Endothelial cell of umbilical vein (primary cell): ENCODE measurements at regions not wholly inside any gene's neighbourhood (a gene's known extent, or its start where the extent isn't known, plus 50 kb on each side); places are given as distances from the start of the nearest gene placed in this dataset.

ENCODE experiments used
- BruUV-seq: library from RNA; stranded (reverse); fragments of 400-500 nt; replicated peaks from 2 replicates; lab custom pipeline; 2021; lab: Mats Ljungman, UMichigan
- CTCF ChIA-PET: fragments of 300-600, 350-600 bp; sonication (Branson Sonifier 250); formaldehyde crosslinking; loops from one replicate; lab custom pipeline; 2021; ENCODE audit warnings: antibody characterized with exemption, inconsistent platforms; lab: Charles Lee
- POLR2A ChIA-PET: fragments of 300-600, 350-600 bp; sonication (Branson Sonifier 250); formaldehyde crosslinking; loops from one replicate; lab custom pipeline; 2021; ENCODE audit warnings: antibody characterized with exemption, inconsistent platforms; lab: Charles Lee
- DNase-seq: peaks from one replicate; pipeline ENCODE4 v3.0.0-alpha.2; 2011; ENCODE audit warnings: low read depth, low spot score
- FAIRE-seq: peaks from 2 replicates; lab custom pipeline; 2011; peaks lifted over from hg19 to GRCh38; lab: Jason Lieb, UNC
- H2AFZ ChIP-seq: 2 replicates; pipeline ENCODE4 v1.6.0; 2012; ENCODE audit warnings: low read depth, low read length, control low read depth, inconsistent platforms
- H3K27ac ChIP-seq: 2 replicates; pipeline ENCODE4 v1.5.1; 2011; ENCODE audit warnings: low read depth, mild to moderate bottlenecking, control low read depth, low read length, moderate library complexity; ENCODE audit not compliant: insufficient read depth
- H3K27me3 ChIP-seq, 2 experiments: 2 replicates each; pipeline versions ENCODE4 v1.6.0 to v1.6.1; 2011; ENCODE audit warnings: low read length in 2 of 2, mixed read lengths in 1 of 2; ENCODE audit not compliant: control insufficient read depth in 2 of 2, insufficient read depth in 2 of 2
- H3K36me3 ChIP-seq, 2 experiments: 2 replicates in 1 of 2; 3 replicates in 1 of 2; pipeline ENCODE4 v1.5.1; 2011; ENCODE audit warnings: low read length in 2 of 2, mild to moderate bottlenecking in 1 of 2, moderate library complexity in 1 of 2; ENCODE audit not compliant: control insufficient read depth in 2 of 2, insufficient read depth in 2 of 2; ENCODE audit errors: extremely low read depth in 1 of 2
- H3K4me1 ChIP-seq: 3 replicates; pipeline ENCODE4 v1.5.1; 2011; ENCODE audit warnings: mild to moderate bottlenecking, low read length; ENCODE audit not compliant: control insufficient read depth, insufficient read depth; ENCODE audit errors: extremely low read depth
- H3K4me2 ChIP-seq: 2 replicates; pipeline ENCODE4 v1.6.1; 2011; ENCODE audit warnings: low read length, control low read depth, mixed read lengths; ENCODE audit not compliant: insufficient read depth
- H3K4me3 ChIP-seq, 3 experiments: fragments of 200-600 bp in 1 of 3; sonication (generic), shearing (Covaris generic) in 1 of 3; replicated peaks in 1 of 3; 2 replicates each; pipeline ENCODE4 v1.5.1; 2011 to 2016; ENCODE audit warnings: control low read depth in 3 of 3, low read length in 3 of 3, mild to moderate bottlenecking in 2 of 3, inconsistent platforms in 1 of 3, low read depth in 1 of 3, moderate library complexity in 1 of 3; ENCODE audit not compliant: insufficient read depth in 1 of 3
- H3K79me2 ChIP-seq: 2 replicates; pipeline ENCODE4 v1.6.0; 2012; ENCODE audit warnings: low read length, inconsistent platforms; ENCODE audit not compliant: control insufficient read depth, insufficient read depth
- H3K9ac ChIP-seq: replicated peaks from 2 replicates; pipeline ENCODE3; 2011; ENCODE audit warnings: low read length, control low read depth; ENCODE audit not compliant: insufficient read depth; ENCODE audit errors: extremely low read depth
- H3K9me1 ChIP-seq: replicated peaks from 3 replicates; pipeline ENCODE4 v1.6.0; 2011; ENCODE audit warnings: mild to moderate bottlenecking, low read length; ENCODE audit not compliant: control insufficient read depth, insufficient read depth; ENCODE audit errors: extremely low read depth
- H3K9me3 ChIP-seq: replicated peaks from 2 replicates; pipeline ENCODE4 v1.5.1; 2012; ENCODE audit warnings: low read length, inconsistent platforms; ENCODE audit not compliant: control insufficient read depth, insufficient read depth
- H4K20me1 ChIP-seq: replicated peaks from 2 replicates; pipeline ENCODE3; 2011; ENCODE audit warnings: mild to moderate bottlenecking, low read length; ENCODE audit not compliant: control insufficient read depth, insufficient read depth; ENCODE audit errors: extremely low read depth
- EZH2 ChIP-seq: IDR thresholded peaks from 2 replicates; pipeline ENCODE4 v1.6.1; 2012; ENCODE audit warnings: borderline replicate concordance, low read depth, mild to moderate bottlenecking, moderate library complexity, low read length, inconsistent platforms; ENCODE audit not compliant: severe bottlenecking
- FOS ChIP-seq: IDR thresholded peaks from 2 replicates; pipeline ENCODE4 v1.6.1; 2011; ENCODE audit warnings: mild to moderate bottlenecking, low read length, moderate library complexity, borderline replicate concordance; ENCODE audit not compliant: insufficient read depth
- GATA2 ChIP-seq: IDR thresholded peaks from 2 replicates; pipeline ENCODE4 v1.7.0; 2011; ENCODE audit warnings: low read depth, mild to moderate bottlenecking, moderate library complexity, mixed read lengths, low read length; ENCODE audit not compliant: insufficient read length, insufficient read depth
- JUN ChIP-seq: IDR thresholded peaks from 2 replicates; pipeline ENCODE4 v1.6.1; 2011; ENCODE audit warnings: borderline replicate concordance, low read depth; ENCODE audit not compliant: insufficient read length, insufficient read depth
- MAX ChIP-seq: IDR thresholded peaks from 2 replicates; pipeline ENCODE4 v1.6.1; 2011; ENCODE audit not compliant: insufficient read depth, insufficient read length
- MYC ChIP-seq: IDR thresholded peaks from one replicate; pipeline ENCODE4 v1.6.1; 2011; ENCODE audit warnings: mild to moderate bottlenecking, low read depth, low read length
- POLR2A ChIP-seq: IDR thresholded peaks from 2 replicates; pipeline ENCODE4 v1.6.1; 2012; ENCODE audit warnings: low read depth, mild to moderate bottlenecking, control low read depth, low read length
- POLR2AphosphoS5 ChIP-seq: IDR thresholded peaks from 2 replicates; pipeline ENCODE4 v1.6.1; 2012; ENCODE audit warnings: low read depth, mild to moderate bottlenecking, control low read depth, low read length, moderate library complexity; ENCODE audit not compliant: insufficient read depth
- dilution Hi-C: fragments of 300-500 bp; cut with MboI; formaldehyde crosslinking; loops from one replicate; pipeline ENCODE4 v1.15.0; 2019; ENCODE audit warnings: low sequenced_read_pairs; ENCODE audit not compliant: extremely low pct_ligation_motif_present
- intact Hi-C: fragments of 100-400 bp; cut with micrococcal nuclease; formaldehyde crosslinking; loops from one replicate; pipeline ENCODE4 v1.10.0; 2022
- TF ChIP-seq, protein P1 (sequence below), 2 donors: IDR thresholded peaks; 1 replicate in 1 of 2; 2 replicates in 1 of 2; pipeline ENCODE4 v1.5.1; 2011; ENCODE audit warnings: low read length in 2 of 2, mild to moderate bottlenecking in 2 of 2, moderate library complexity in 2 of 2, control low read depth in 1 of 2, inconsistent platforms in 1 of 2, low read depth in 1 of 2; ENCODE audit not compliant: insufficient read depth in 1 of 2; ENCODE audit errors: extremely low read depth in 1 of 2

- Histone ChIP-seq H3K9me1 (no peaks in the 10 kb centered on the region), H3K4me2 (no peak overlapping the region), H2AFZ (no peak overlapping the region), H3K27me3 (no peaks in the 10 kb centered on the region), H3K9me3 (peaks cover 1% of the 10 kb centered on the region), H3K9ac (no peak overlapping the region), H3K27ac (no peak overlapping the region), H3K4me1 (no peaks in the 10 kb centered on the region), H4K20me1 (no peaks in the 10 kb centered on the region), H3K36me3 (no peaks in the 10 kb centered on the region), H3K4me3 (no peak overlapping the region), H3K79me2 (no peaks in the 10 kb centered on the region)
- TF ChIP-seq FOS: no peak
- dilution Hi-C loops: no loop called here
- intact Hi-C loops: no loop called here
- ChIA-PET POLR2A (no interaction called here), CTCF (no interaction called here)
- BruUV-seq: no TSS peak
- no peak for DNase-seq
- no peak for FAIRE-seq
Observed at GRCh38 chr2:5102823-5103222, 589.4 kb upstream of the SOX11 start.

DNA sequence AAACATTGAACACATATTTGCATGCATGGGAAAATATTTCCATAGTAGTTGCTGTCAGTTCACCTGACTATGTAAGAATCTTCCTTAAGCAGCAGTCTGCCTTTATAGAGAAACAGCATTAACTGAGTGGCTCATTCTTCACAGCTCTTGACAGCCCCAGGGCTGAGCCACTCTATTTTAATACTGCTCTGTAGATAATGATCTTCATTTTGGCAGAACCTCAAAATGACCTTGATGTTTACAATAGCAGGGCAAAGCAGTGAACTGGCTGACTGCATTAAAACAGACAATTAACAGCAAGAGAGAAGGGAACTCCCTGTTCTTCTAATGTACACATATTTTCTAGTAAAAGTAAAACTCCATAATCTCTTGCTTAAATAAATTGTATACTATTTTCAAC, 580.6 kb upstream of the SOX11 start:
- no peaks in the 10 kb centered on the region for H4K20me1 ChIP-seq
- TF ChIP-seq JUN (no peak), MYC (no peak), POLR2A (no peak), FOS (no peak), MAX (no peak), POLR2AphosphoS5 (no peak), GATA2 (no peak), EZH2 (no peak)
- TF ChIP-seq, protein P1, sequence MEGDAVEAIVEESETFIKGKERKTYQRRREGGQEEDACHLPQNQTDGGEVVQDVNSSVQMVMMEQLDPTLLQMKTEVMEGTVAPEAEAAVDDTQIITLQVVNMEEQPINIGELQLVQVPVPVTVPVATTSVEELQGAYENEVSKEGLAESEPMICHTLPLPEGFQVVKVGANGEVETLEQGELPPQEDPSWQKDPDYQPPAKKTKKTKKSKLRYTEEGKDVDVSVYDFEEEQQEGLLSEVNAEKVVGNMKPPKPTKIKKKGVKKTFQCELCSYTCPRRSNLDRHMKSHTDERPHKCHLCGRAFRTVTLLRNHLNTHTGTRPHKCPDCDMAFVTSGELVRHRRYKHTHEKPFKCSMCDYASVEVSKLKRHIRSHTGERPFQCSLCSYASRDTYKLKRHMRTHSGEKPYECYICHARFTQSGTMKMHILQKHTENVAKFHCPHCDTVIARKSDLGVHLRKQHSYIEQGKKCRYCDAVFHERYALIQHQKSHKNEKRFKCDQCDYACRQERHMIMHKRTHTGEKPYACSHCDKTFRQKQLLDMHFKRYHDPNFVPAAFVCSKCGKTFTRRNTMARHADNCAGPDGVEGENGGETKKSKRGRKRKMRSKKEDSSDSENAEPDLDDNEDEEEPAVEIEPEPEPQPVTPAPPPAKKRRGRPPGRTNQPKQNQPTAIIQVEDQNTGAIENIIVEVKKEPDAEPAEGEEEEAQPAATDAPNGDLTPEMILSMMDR (IDR thresholded peaks at IDR 0.05; ENCODE audit: extremely low read depth in 1 of 2, insufficient read depth in 1 of 2, low read depth in 1 of 2, low read length in 2 of 2): no peak
- intact Hi-C loops: no loop called here
- no peaks in the 10 kb centered on the region for H3K4me1 ChIP-seq
- POLR2A ChIA-PET: no interaction called here
- H3K27ac ChIP-seq: no peak overlapping the region
- no peak overlapping the region for H3K9ac ChIP-seq
- FAIRE-seq: no peak
- no peak overlapping the region for H3K4me2 ChIP-seq
- dilution Hi-C loops: no loop called here
- no peaks in the 10 kb centered on the region for H3K79me2 ChIP-seq
- H3K9me3 ChIP-seq: peaks cover under 1% of the 10 kb centered on the region
- DNase-seq: no peak
- no peaks in the 10 kb centered on the region for H3K36me3 ChIP-seq
- CTCF ChIA-PET: no interaction called here
- no peak overlapping the region for H2AFZ ChIP-seq
- H3K27me3 ChIP-seq: no peaks in the 10 kb centered on the region
- no peak overlapping the region for H3K4me3 ChIP-seq
- no peaks in the 10 kb centered on the region for H3K9me1 ChIP-seq
- BruUV-seq: no TSS peak
